Fibroblast of the aortic adventitia (primary cell): ENCODE measurements at regions not wholly inside any gene's neighbourhood (a gene's known extent, or its start where the extent isn't known, plus 50 kb on each side); places are given as distances from the start of the nearest gene placed in this dataset.

Experiments used
- DNase-seq: peaks from one replicate; pipeline ENCODE4 v3.0.0-alpha.2; 2010; ENCODE audit warnings: low read depth
- H3K4me3 ChIP-seq: 2 replicates; pipeline ENCODE4 v1.5.1; 2011; ENCODE audit warnings: low read depth, mild to moderate bottlenecking, control low read depth, low read length, moderate library complexity
- TF ChIP-seq, protein P1 (sequence below): IDR thresholded peaks from 2 replicates; pipeline ENCODE4 v1.5.1; 2011; ENCODE audit warnings: mild to moderate bottlenecking, low read length, control low read depth, inconsistent platforms; ENCODE audit not compliant: insufficient read depth

DNA sequence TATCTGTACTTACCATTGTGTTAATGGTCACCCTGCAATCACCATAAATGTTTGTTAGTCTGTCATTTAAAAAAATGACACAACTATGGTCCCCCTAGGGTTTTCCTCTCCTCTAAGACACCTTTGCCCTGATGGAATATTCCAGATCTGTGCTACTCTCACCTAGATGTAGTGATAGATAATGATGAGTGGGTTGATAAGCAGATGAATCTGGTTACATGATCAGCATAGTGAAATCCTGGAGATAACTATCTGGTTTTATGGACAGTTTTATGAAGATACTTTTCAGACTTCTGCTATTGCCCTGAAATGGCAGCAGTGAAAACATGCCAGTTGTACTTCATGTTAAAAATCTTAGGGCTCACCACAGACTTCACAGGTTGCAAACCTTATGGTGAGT lies 152.4 kb downstream of the GATA3 start:
- TF ChIP-seq, protein P1, sequence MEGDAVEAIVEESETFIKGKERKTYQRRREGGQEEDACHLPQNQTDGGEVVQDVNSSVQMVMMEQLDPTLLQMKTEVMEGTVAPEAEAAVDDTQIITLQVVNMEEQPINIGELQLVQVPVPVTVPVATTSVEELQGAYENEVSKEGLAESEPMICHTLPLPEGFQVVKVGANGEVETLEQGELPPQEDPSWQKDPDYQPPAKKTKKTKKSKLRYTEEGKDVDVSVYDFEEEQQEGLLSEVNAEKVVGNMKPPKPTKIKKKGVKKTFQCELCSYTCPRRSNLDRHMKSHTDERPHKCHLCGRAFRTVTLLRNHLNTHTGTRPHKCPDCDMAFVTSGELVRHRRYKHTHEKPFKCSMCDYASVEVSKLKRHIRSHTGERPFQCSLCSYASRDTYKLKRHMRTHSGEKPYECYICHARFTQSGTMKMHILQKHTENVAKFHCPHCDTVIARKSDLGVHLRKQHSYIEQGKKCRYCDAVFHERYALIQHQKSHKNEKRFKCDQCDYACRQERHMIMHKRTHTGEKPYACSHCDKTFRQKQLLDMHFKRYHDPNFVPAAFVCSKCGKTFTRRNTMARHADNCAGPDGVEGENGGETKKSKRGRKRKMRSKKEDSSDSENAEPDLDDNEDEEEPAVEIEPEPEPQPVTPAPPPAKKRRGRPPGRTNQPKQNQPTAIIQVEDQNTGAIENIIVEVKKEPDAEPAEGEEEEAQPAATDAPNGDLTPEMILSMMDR: no peak
- DNase-seq: no peak
- H3K4me3 ChIP-seq: no peak overlapping the region

DNA sequence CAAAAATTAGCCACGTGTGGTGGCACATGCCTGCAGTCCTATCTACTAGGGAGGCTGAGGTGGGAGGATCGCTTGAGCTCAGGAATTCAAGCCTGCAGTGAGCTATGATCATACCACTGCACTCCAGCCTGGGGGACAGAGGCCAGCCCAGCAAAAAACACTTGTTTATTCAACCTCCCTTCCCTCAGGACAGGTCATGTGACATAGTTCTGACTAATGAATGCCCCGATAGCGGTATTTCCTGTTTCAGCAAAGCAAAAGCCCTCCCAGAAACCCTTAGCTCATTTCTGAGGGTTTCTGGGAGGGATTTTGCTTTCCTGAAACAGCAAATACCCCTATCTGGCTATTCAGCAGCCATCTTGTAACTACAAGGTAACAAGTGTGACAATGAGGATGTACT lies 157.1 kb downstream of the GATA3 start:
- TF ChIP-seq, protein P1: no peak
- DNase-seq: no peak
- no peak overlapping the region for H3K4me3 ChIP-seq

DNA sequence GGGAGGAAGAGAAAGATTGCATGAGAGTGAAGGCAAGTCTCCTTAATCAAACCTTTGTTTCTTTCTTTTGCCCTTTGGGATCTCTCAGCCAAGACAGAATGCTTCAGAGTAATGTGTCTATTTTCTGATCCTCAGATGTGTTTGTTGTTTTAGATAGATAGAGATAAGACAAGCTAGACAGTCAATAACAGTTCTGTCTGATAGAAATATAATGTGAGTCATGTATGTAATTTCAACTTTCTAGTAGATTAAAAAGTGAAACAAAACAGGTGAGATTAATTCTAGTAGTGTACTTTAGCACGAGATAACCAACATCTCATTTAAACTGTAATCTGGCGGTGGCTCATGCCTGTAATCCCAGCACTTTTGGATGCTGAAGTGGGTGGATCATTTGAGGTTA lies 159.2 kb downstream of the GATA3 start:
- TF ChIP-seq, protein P1: no peak
- DNase-seq: no peak
- no peak overlapping the region for H3K4me3 ChIP-seq

DNA sequence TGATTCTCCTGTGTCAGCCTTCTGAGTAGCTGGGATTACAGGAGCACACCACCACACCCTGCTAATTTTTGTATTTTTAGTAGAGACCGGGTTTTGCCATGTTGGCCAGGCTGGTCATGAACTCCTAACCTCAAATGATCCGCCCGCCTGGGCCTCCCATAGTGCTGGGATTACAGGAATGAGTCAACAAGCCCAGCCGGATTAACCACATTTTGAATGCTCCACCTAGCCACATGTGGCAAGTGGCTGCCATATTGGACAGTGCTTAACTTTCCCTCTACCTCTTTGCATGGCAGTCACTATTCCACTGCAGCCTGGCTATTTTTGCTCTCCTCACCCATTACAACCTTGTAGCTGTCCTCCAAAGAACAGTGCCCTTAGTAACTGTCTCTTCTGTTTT lies 160.1 kb downstream of the GATA3 start:
- TF ChIP-seq, protein P1: no peak
- no peak overlapping the region for H3K4me3 ChIP-seq
- no peak for DNase-seq

DNA sequence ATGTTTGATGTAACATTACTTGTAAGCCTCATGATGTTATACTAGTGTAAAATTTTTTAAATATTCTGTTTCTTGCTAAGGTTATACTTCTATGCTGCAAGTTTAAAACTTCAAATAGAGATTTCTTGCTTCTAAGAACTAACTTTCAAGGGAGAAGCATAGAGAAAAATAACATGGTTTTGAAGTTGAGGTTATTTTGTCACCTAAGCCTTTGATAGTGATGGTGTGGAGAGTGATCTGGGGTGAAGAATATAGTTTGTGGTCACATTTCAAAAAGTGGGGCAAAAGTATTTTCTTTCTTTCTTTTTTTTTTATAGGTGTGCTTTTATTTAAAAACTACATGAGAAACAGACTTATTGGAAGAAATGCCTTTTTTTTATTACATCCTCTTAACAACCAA lies 162.4 kb downstream of the GATA3 start:
- no peak for DNase-seq
- no peak overlapping the region for H3K4me3 ChIP-seq
- TF ChIP-seq, protein P1: no peak

DNA sequence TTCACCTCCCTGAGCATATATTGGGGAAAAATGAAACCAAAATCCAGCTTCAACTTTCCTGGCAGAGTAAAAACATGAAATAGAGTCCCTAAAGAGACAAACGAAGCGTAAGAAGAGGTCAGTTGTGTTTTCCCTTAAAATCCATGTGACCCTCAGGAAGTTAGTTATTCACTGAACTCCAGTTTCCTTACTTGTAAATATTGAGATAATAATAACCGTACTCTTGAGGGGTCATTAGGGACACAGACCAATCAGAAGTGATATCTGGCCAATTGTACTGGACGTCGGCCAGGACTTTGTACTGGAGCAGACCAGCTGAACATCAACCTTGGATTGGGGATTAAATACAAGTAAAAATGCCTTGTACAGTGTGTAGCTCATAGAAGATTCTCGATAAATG lies 167.0 kb downstream of the GATA3 start:
- TF ChIP-seq, protein P1: no peak
- H3K4me3 ChIP-seq: no peak overlapping the region
- no peak for DNase-seq

DNA sequence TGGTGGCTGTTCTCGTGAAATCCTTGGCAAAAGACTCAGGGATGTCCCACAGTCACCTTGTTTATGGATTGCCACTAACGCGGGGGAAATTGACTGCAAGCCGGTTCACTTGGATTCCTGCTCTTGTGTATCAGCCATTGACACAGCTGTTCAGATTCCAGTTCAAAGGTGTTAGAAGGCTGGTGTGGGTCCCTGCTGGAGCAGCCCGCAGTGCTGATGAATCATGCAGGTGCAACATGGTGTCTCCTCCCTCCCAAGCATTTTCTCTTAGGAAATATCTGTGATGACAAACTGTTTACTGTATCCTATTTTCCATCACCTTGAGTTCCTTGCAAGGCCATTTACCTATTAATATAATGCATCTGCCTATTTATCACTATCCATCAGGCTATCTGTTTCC lies 170.1 kb downstream of the GATA3 start:
- no peak overlapping the region for H3K4me3 ChIP-seq
- TF ChIP-seq, protein P1: no peak
- no peak for DNase-seq
